CD4-positive, alpha-beta T cell (primary cell): ENCODE measurements at regions not wholly inside any gene's neighbourhood (a gene's known extent, or its start where the extent isn't known, plus 50 kb on each side); places are given as distances from the start of the nearest gene placed in this dataset.

ENCODE experiments used
- ATAC-seq: fragments of 200-7000 bp; cut with Tn5 transposase; one replicate; pipeline ENCODE4 v1.10.0; 2022; ENCODE audit warnings: mild to moderate bottlenecking; ENCODE audit not compliant: poor library complexity
- CTCF ChIA-PET: fragments of 350-600 bp; sonication (Branson Sonifier 250); formaldehyde crosslinking; loops from one replicate; lab custom pipeline; 2021; ENCODE audit warnings: antibody characterized with exemption, inconsistent platforms; lab: Charles Lee
- POLR2A ChIA-PET: fragments of 350-600 bp; sonication (Branson Sonifier 250); formaldehyde crosslinking; loops from one replicate; lab custom pipeline; 2021; ENCODE audit warnings: antibody characterized with exemption, inconsistent platforms; lab: Charles Lee
- DNase-seq, 14 experiments: peaks; one replicate each; pipeline ENCODE4 v3.0.0-alpha.2; 2013 to 2020; ENCODE audit warnings: mixed read lengths in 2 of 14
- H3K27ac ChIP-seq, 2 donors: one replicate each; pipeline versions ENCODE4 v1.5.1 to v1.7.0; 2013; ENCODE audit warnings: low read length in 2 of 2, low read depth in 1 of 2, mild to moderate bottlenecking in 1 of 2
- H3K27me3 ChIP-seq, 2 experiments: 1 replicate in 1 of 2; 2 replicates in 1 of 2; pipeline versions ENCODE4 v1.6.1 to v1.7.0; 2013; ENCODE audit warnings: low read length in 2 of 2, control low read depth in 1 of 2, mild to moderate bottlenecking in 1 of 2, moderate library complexity in 1 of 2; ENCODE audit not compliant: insufficient read depth in 2 of 2, control insufficient read depth in 1 of 2
- H3K36me3 ChIP-seq: one replicate; pipeline ENCODE4 v1.6.1; 2013; ENCODE audit warnings: low read length, control low read depth; ENCODE audit not compliant: insufficient read depth
- H3K4me1 ChIP-seq: one replicate; pipeline ENCODE4 v1.6.1; 2013; ENCODE audit warnings: low read length, control low read depth; ENCODE audit not compliant: insufficient read depth
- H3K4me3 ChIP-seq: one replicate; pipeline ENCODE4 v1.5.1; 2013; ENCODE audit warnings: mild to moderate bottlenecking, low read length, moderate library complexity
- H3K9me3 ChIP-seq, 2 experiments: 1 replicate in 1 of 2; 2 replicates in 1 of 2; pipeline versions ENCODE4 v1.6.1 to v1.7.0; 2013; ENCODE audit warnings: low read length in 2 of 2, mild to moderate bottlenecking in 2 of 2, control low read depth in 1 of 2, moderate library complexity in 1 of 2; ENCODE audit not compliant: control insufficient read depth in 1 of 2, insufficient read depth in 1 of 2
- H3K27ac Mint-ChIP-seq: one replicate; pipeline ENCODE4 v1.8.0; 2020; ENCODE audit warnings: mixed read lengths
- H3K27me3 Mint-ChIP-seq: one replicate; pipeline ENCODE4 v1.8.0; 2021; ENCODE audit warnings: mixed read lengths
- H3K36me3 Mint-ChIP-seq: one replicate; pipeline ENCODE4 v1.8.0; 2021; ENCODE audit warnings: low read depth, mixed read lengths
- H3K4me1 Mint-ChIP-seq: one replicate; pipeline ENCODE4 v1.8.0; 2021; ENCODE audit warnings: low read depth, mixed read lengths
- H3K4me3 Mint-ChIP-seq: one replicate; pipeline ENCODE4 v1.8.0; 2020; ENCODE audit warnings: mild to moderate bottlenecking, mixed read lengths
- H3K9me3 Mint-ChIP-seq: one replicate; pipeline ENCODE4 v1.8.0; 2020; ENCODE audit warnings: mixed read lengths
- CTCF ChIP-seq: fragments of 200-600 bp; IDR thresholded peaks from one replicate; pipeline ENCODE4 v1.8.0; 2022; ENCODE audit warnings: antibody characterized with exemption, mild to moderate bottlenecking
- intact Hi-C, 2 experiments: fragments of 100-400 bp; cut with DNase I in 1 of 2; cut with micrococcal nuclease in 1 of 2; formaldehyde crosslinking; loops; one replicate each; pipeline versions ENCODE4 v1.15.1 to v1.9.0; 2023 to 2025; cut with DNase I, micrococcal nuclease

- H3K27me3 Mint-ChIP-seq: peaks cover 6% of the 10 kb centered on the region
- Histone ChIP-seq H3K27ac (no peak overlapping the region), H3K36me3 (no peaks in the 10 kb centered on the region), H3K9me3 (no peaks in the 10 kb centered on the region), H3K4me3 (no peak overlapping the region), H3K27me3 (no peaks in the 10 kb centered on the region), H3K4me1 (no peaks in the 10 kb centered on the region)
- H3K4me3 Mint-ChIP-seq: no peak overlapping the region
- no peak for DNase-seq
- POLR2A ChIA-PET: no interaction called here
- no peak for TF ChIP-seq CTCF
- H3K9me3 Mint-ChIP-seq: no peaks in the 10 kb centered on the region
- CTCF ChIA-PET: no interaction called here
- H3K27ac Mint-ChIP-seq: no peak overlapping the region
- H3K36me3 Mint-ChIP-seq: no peaks in the 10 kb centered on the region
- ATAC-seq: no peak
- intact Hi-C loops: no loop called here
- H3K4me1 Mint-ChIP-seq: no peaks in the 10 kb centered on the region
Observed at GRCh38 chr6:43849844-43850243, 79.8 kb downstream of the VEGFA start.

DNA sequence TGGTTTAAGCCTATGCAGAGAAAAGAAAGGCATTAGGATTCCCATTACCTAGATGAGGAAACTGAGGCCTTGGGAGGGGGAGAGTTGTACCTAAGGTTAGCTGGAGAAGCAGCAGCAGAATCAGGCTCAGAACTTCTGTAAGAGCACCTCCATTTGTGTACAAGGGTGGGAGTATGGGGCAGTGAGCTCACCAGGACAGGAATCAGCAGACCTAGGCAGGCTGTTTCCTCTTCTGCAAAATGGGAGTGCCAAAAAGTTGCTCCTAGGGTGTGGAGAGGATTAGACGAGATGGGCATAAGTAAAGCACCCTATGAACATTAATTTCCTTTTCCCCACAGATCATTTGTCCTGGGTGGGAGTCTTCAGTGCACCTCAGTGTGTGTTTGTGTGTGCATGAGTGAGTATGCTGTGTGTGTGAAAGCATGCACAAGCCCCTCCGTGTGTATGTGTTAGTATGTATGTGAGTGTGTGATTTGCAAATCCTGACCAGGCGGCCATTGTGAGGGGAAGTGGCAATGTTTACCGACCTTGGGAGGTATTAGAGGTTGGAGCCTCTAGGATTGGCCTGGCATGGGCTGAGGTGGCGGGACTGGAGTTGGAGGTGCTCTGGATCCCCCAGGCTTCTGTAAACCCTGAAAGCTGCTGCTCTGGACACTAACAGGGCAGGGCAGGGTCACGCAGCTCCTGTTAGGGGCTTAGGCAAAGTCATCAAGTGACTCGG, 78.8 kb downstream of the VEGFA start:
- no peaks in the 10 kb centered on the region for H3K27me3 ChIP-seq
- no peak overlapping the region for H3K4me3 ChIP-seq
- Mint-ChIP-seq H3K36me3 (no peaks in the 10 kb centered on the region), H3K9me3 (no peaks in the 10 kb centered on the region), H3K27ac (no peak overlapping the region), H3K4me3 (no peak overlapping the region), H3K4me1 (no peaks in the 10 kb centered on the region), H3K27me3 (peaks cover 6% of the 10 kb centered on the region)
- no peaks in the 10 kb centered on the region for H3K4me1 ChIP-seq
- H3K9me3 ChIP-seq: no peaks in the 10 kb centered on the region
- intact Hi-C loops: no loop called here
- POLR2A ChIA-PET: no interaction called here
- no peak overlapping the region for H3K27ac ChIP-seq
- CTCF ChIA-PET: no interaction called here
- DNase-seq: no peak
- ATAC-seq: no peak
- H3K36me3 ChIP-seq: no peaks in the 10 kb centered on the region
- TF ChIP-seq CTCF: no peak

DNA sequence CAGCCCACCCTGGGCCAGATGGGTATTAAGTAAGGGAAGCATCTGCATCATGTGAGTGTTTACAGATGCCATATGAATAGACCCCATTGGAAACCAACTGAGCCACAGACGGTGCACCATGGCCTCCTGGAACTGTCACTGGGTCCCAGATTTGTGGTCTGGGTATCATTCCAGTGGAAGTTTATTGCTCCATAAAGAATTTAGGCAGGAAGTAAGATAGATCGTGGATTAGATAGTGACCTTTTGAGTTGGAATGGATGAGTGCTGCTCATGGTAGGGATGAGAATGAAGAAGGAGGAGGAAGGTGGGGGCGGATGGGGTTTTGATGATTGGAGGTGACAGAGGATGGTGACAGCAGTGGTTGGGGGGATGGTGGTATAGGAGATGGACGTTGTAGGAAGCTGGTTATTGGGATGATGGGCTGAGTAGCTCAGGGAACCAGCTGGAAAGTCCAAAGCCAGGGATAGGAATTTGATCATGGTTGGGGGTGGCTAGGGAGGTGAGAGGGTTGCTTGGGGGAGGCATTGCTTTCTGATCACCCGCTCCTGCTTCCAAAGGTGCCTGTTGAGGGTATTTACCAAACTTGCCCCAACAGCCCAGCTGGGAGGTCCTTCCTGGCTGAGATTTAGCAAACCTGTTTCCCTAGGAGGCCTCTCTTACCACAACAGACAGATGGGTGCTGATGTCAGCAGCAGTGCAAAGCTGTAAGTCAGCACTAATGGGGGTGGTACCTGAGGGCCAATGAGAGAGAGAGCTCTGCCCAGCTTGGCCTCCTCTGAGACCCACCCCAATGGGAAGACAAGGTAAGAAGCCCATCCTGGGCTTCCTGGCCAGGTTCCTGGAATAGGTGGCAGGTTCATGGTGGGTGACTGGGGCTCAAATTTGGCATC, 78.0 kb downstream of the VEGFA start:
- no peaks in the 10 kb centered on the region for H3K36me3 Mint-ChIP-seq
- DNase-seq (no peak), ATAC-seq (no peak)
- no peaks in the 10 kb centered on the region for H3K9me3 ChIP-seq
- no peak overlapping the region for H3K4me3 Mint-ChIP-seq
- ChIA-PET POLR2A (no interaction called here), CTCF (no interaction called here)
- TF ChIP-seq CTCF: no peak
- no peaks in the 10 kb centered on the region for H3K4me1 ChIP-seq
- no peaks in the 10 kb centered on the region for H3K9me3 Mint-ChIP-seq
- intact Hi-C loops: no loop called here
- peaks cover 6% of the 10 kb centered on the region for H3K27me3 Mint-ChIP-seq
- H3K27ac ChIP-seq: no peak overlapping the region
- no peaks in the 10 kb centered on the region for H3K36me3 ChIP-seq
- H3K4me3 ChIP-seq: no peak overlapping the region
- H3K27me3 ChIP-seq: no peaks in the 10 kb centered on the region
- no peak overlapping the region for H3K27ac Mint-ChIP-seq
- H3K4me1 Mint-ChIP-seq: no peaks in the 10 kb centered on the region
